Rectal smooth muscle tissue (tissue), 1 donor: ENCODE measurements at regions not wholly inside any gene's neighbourhood (a gene's known extent, or its start where the extent isn't known, plus 50 kb on each side); places are given as distances from the start of the nearest gene placed in this dataset.

Experiments used
- H3K27ac ChIP-seq: one replicate; pipeline ENCODE4 v1.7.0; 2013; ENCODE audit warnings: low read depth, low read length, inconsistent platforms
- H3K27me3 ChIP-seq: one replicate; pipeline ENCODE4 v1.7.0; 2013; ENCODE audit warnings: low read length; ENCODE audit not compliant: control insufficient read depth, insufficient read depth
- H3K36me3 ChIP-seq: one replicate; pipeline ENCODE4 v1.7.0; 2013; ENCODE audit warnings: low read length; ENCODE audit not compliant: control insufficient read depth, insufficient read depth
- H3K4me1 ChIP-seq: one replicate; pipeline ENCODE4 v1.7.0; 2013; ENCODE audit warnings: low read length; ENCODE audit not compliant: control insufficient read depth, insufficient read depth
- H3K4me3 ChIP-seq: one replicate; pipeline ENCODE4 v1.7.0; 2013; ENCODE audit warnings: low read length
- H3K9ac ChIP-seq: one replicate; pipeline ENCODE4 v1.7.0; 2013; ENCODE audit warnings: low read length

DNA sequence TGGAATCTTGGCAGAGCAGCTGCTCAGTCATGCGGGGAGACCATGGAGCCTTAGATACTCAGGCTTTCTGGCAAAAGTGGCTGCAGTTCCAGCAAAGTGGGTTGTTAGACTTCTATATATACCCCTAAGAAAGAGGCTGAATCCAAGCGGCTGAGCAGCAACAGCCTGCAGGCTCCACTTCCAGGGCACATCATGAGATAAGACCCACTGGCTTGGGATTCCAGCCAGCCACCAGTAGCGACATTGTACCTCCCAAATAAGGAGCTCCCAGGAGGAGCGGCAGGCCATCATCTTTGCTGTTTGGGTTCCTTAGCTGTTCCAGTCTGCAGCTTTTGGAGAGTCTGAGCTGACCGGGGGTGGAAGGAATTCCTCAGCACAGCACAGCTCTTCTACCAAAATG is 150.3 kb upstream of the ST6GAL2 start:
- Histone ChIP-seq H3K27ac (no peak overlapping the region), H3K36me3 (no peaks in the 10 kb centered on the region), H3K9ac (no peak overlapping the region), H3K4me1 (no peaks in the 10 kb centered on the region), H3K27me3 (no peaks in the 10 kb centered on the region), H3K4me3 (no peak overlapping the region)

- Histone ChIP-seq H3K4me1 (no peaks in the 10 kb centered on the region), H3K4me3 (no peak overlapping the region), H3K9ac (no peak overlapping the region), H3K27me3 (no peaks in the 10 kb centered on the region), H3K27ac (no peak overlapping the region), H3K36me3 (no peaks in the 10 kb centered on the region)
These were observed 176.2 kb upstream of the ST6GAL2 start for GRCh38 chr2:107062173-107062572.

GRCh38 chr2:107062599-107063220 is 176.7 kb upstream of the ST6GAL2 start:
- no peaks in the 10 kb centered on the region for H3K27me3 ChIP-seq
- H3K4me1 ChIP-seq = no peaks in the 10 kb centered on the region
- no peak overlapping the region for H3K9ac ChIP-seq
- no peaks in the 10 kb centered on the region for H3K36me3 ChIP-seq
- no peak overlapping the region for H3K4me3 ChIP-seq
- no peak overlapping the region for H3K27ac ChIP-seq

DNA sequence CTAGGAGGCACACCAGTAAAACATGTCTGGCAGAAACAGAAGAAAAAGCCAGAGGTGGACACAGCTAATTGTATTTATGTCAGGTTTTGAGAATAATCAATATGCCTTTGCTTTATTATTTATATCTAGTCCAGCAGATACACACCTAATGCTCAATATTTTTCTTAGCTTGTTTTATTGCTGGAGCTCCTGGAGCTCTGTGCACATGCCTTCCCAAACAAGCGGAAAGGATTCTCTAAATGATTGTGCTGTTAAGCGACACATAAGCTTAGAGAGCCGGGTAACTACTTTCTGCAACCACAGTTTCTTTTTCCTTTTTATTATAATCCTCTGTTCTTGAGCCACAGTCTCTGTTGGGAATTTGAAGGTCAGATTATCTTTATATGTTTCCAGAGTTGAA is 177.3 kb upstream of the ST6GAL2 start:
- no peaks in the 10 kb centered on the region for H3K36me3 ChIP-seq
- no peak overlapping the region for H3K27ac ChIP-seq
- no peaks in the 10 kb centered on the region for H3K27me3 ChIP-seq
- H3K4me3 ChIP-seq = no peak overlapping the region
- no peak overlapping the region for H3K9ac ChIP-seq
- peaks cover 2% of the 10 kb centered on the region for H3K4me1 ChIP-seq

DNA sequence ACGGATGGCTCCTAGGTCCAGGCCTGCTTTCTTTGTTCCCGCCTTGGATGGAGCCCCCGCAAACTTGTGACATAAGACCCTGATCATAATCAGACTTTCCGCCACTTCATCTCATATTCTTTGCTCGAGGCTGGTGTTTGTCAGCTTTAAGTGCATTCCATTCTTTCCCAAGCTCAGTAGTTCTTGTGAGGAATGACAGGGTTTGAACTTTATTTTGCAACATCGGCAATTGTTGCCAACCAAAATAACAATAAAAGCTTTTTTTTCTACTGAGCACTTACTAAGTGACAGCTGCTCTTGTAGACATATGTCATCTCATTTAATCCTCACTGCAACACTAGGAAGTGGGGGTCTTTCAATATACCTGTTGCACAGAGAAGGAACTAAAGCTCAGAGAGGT is 178.8 kb upstream of the ST6GAL2 start:
- Histone ChIP-seq H3K9ac (no peak overlapping the region), H3K27ac (no peak overlapping the region), H3K27me3 (no peaks in the 10 kb centered on the region), H3K4me3 (no peak overlapping the region), H3K4me1 (peaks cover 2% of the 10 kb centered on the region), H3K36me3 (no peaks in the 10 kb centered on the region)

- H3K27me3 ChIP-seq = no peaks in the 10 kb centered on the region
These were observed 182.3 kb upstream of the ST6GAL2 start for GRCh38 chr2:107068069-107068916.

DNA sequence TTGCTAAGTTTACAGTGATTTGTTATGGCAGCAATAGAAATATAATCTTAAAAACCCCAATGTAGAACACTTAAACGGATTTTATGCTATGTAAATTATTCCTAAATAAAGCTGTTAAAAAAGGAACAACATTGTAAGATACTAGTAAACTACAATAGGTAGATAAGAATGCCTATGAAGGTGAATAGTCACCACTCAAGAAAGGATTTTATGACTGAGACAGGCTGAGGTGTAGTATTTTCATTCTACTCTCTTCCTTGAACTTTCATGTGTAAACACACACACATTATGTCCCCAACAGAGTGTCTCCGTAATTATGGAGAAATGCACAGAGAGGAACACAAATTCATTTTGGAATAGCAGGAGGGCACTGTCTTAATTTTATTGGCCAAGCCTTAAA is 183.9 kb upstream of the ST6GAL2 start:
- Histone ChIP-seq H3K27ac (no peak overlapping the region), H3K4me1 (peaks cover 4% of the 10 kb centered on the region), H3K27me3 (no peaks in the 10 kb centered on the region), H3K4me3 (no peak overlapping the region), H3K36me3 (no peaks in the 10 kb centered on the region), H3K9ac (no peak overlapping the region)

More at GRCh38 chr2:107068069-107068916, 182.3 kb upstream of the ST6GAL2 start:
- Histone ChIP-seq H3K4me1 (peaks cover 4% of the 10 kb centered on the region), H3K4me3 (no peak overlapping the region), H3K27ac (no peak overlapping the region), H3K36me3 (no peaks in the 10 kb centered on the region), H3K9ac (no peak overlapping the region)

- Histone ChIP-seq H3K27me3 (no peaks in the 10 kb centered on the region), H3K4me3 (no peak overlapping the region), H3K4me1 (peaks cover 4% of the 10 kb centered on the region), H3K36me3 (no peaks in the 10 kb centered on the region), H3K9ac (no peak overlapping the region), H3K27ac (no peak overlapping the region)
These were observed 186.4 kb upstream of the ST6GAL2 start for GRCh38 chr2:107072150-107072940.

DNA sequence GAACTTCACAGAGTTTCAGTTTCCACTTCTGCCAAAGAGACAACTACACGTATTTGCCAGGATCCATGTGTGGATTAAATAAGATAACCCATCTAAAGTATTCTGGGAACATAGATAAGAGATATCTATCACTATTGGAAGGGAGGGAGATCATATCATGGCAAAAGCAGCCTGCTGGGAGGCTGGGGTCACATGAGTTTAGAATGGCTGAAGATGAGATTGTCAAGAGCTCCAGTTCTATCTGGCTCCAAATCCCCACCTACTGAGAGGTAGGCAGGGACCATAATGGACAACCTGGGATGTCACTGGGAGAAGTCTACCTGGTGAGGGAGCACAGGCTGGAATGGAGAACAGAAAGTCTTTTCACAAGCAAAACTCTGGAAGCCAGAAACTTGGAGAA is 192.6 kb upstream of the ST6GAL2 start:
- H3K4me3 ChIP-seq = no peak overlapping the region
- no peaks in the 10 kb centered on the region for H3K27me3 ChIP-seq
- H3K4me1 ChIP-seq = no peaks in the 10 kb centered on the region
- no peaks in the 10 kb centered on the region for H3K36me3 ChIP-seq
- no peak overlapping the region for H3K9ac ChIP-seq
- H3K27ac ChIP-seq = no peak overlapping the region

DNA sequence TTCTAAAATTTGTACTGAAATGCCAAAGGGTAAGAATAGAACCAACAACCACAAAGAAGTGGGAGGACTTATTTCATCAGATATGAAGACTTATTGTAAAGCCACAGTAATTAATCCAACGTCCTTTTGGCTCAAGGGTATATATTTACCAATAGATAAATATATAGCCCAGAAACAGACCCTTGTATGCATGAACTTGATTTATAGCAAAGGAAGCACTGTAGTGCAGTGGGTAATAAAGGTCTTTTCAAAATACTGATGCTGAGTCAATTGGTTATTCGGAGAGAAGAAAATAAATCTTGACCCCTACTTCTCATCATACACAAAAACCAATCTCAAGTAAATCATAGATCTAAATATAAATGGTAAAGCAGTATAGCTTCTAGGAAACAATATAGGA is 200.5 kb upstream of the ST6GAL2 start:
- Histone ChIP-seq H3K27me3 (no peaks in the 10 kb centered on the region), H3K36me3 (no peaks in the 10 kb centered on the region), H3K4me1 (no peaks in the 10 kb centered on the region), H3K4me3 (no peak overlapping the region), H3K9ac (no peak overlapping the region), H3K27ac (no peak overlapping the region)

GRCh38 chr2:107088156-107088555 is 202.2 kb upstream of the ST6GAL2 start:
- Histone ChIP-seq H3K4me1 (no peaks in the 10 kb centered on the region), H3K27me3 (no peaks in the 10 kb centered on the region), H3K27ac (no peak overlapping the region), H3K36me3 (no peaks in the 10 kb centered on the region), H3K9ac (no peak overlapping the region), H3K4me3 (no peak overlapping the region)

- H3K9ac ChIP-seq = no peak overlapping the region
These were observed 205.3 kb upstream of the ST6GAL2 start for GRCh38 chr2:107091163-107091864.

More at GRCh38 chr2:107091163-107091864, 205.3 kb upstream of the ST6GAL2 start:
- no peak overlapping the region for H3K4me3 ChIP-seq
- H3K4me1 ChIP-seq = no peaks in the 10 kb centered on the region
- no peak overlapping the region for H3K27ac ChIP-seq
- H3K27me3 ChIP-seq = no peaks in the 10 kb centered on the region
- no peaks in the 10 kb centered on the region for H3K36me3 ChIP-seq
